Astrocyte of the spinal cord (primary cell): ENCODE measurements at regions not wholly inside any gene's neighbourhood (a gene's known extent, or its start where the extent isn't known, plus 50 kb on each side); places are given as distances from the start of the nearest gene placed in this dataset.

ENCODE experiments used
- DNase-seq: peaks from one replicate; pipeline ENCODE4 v3.0.0; 2011; ENCODE audit warnings: low read depth, low spot score
- H3K4me3 ChIP-seq: 2 replicates; pipeline ENCODE4 v1.5.1; 2011; ENCODE audit warnings: low read depth, mild to moderate bottlenecking, low read length, moderate library complexity
- CTCF ChIP-seq: IDR thresholded peaks from 2 replicates; pipeline ENCODE4 v1.5.1; 2012; ENCODE audit warnings: low read depth, mild to moderate bottlenecking, low read length, inconsistent platforms
- in situ Hi-C: cut with HindIII; loops from 2 replicates; pipeline ENCODE4 v1.10.0; 2017; ENCODE audit warnings: low sequenced_read_pairs

GRCh38 chr5:15082096-15082495 lies 210.5 kb upstream of the ANKH start:
- in situ Hi-C loops: no loop called here
- H3K4me3 ChIP-seq: no peak overlapping the region
- no peak for TF ChIP-seq CTCF
- DNase-seq: no peak

- TF ChIP-seq CTCF: no peak
- no peak overlapping the region for H3K4me3 ChIP-seq
- DNase-seq: no peak
- in situ Hi-C loops: no loop called here
These were observed 208.6 kb upstream of the ANKH start for GRCh38 chr5:15080219-15080618.

GRCh38 chr5:15079566-15079965 lies 208.0 kb upstream of the ANKH start:
- in situ Hi-C loops: no loop called here
- no peak for DNase-seq
- TF ChIP-seq CTCF: no peak
- H3K4me3 ChIP-seq: no peak overlapping the region

- no peak overlapping the region for H3K4me3 ChIP-seq
- in situ Hi-C loops: no loop called here
- TF ChIP-seq CTCF: no peak
- DNase-seq: no peak
These were observed 203.1 kb upstream of the ANKH start for GRCh38 chr5:15074651-15075050.

- no peak overlapping the region for H3K4me3 ChIP-seq
- no peak for TF ChIP-seq CTCF
- no peak for DNase-seq
- in situ Hi-C loops: no loop called here
These were observed 201.9 kb upstream of the ANKH start for GRCh38 chr5:15073453-15073852.

- TF ChIP-seq CTCF: no peak
- DNase-seq: no peak
- in situ Hi-C loops: no loop called here
- H3K4me3 ChIP-seq: no peak overlapping the region
These were observed 199.3 kb upstream of the ANKH start for GRCh38 chr5:15070907-15071306.

GRCh38 chr5:15069407-15069905 lies 197.9 kb upstream of the ANKH start:
- no peak overlapping the region for H3K4me3 ChIP-seq
- TF ChIP-seq CTCF: no peak
- in situ Hi-C loops: no loop called here
- DNase-seq: no peak
